ENCODE measurements at regions not wholly inside any gene's neighbourhood (a gene's known extent, or its start where the extent isn't known, plus 50 kb on each side); places are given as distances from the start of the nearest gene placed in this dataset.

- ATAC-seq (no peak), DNase-seq (ENCODE audit: low spot score) (no peak)
- Histone ChIP-seq H3K4me1 (ENCODE audit: insufficient read depth) (no peaks in the 10 kb centered on the region), H3K36me3 (ENCODE audit: insufficient read depth) (no peaks in the 10 kb centered on the region; the same call in 1 of the 2 replicates), H3K4me3 (no peak overlapping the region), H3K4me2 (no peak overlapping the region), H3K27ac (ENCODE audit: low read depth) (no peak overlapping the region), H2AFZ (no peak overlapping the region), H3K79me2 (replicated peaks; ENCODE audit: insufficient read depth) (no peaks in the 10 kb centered on the region), H3K27me3 (ENCODE audit: insufficient read depth) (no peaks in the 10 kb centered on the region), H4K20me1 (replicated peaks; ENCODE audit: insufficient read depth) (no peaks in the 10 kb centered on the region), H3K9me2 (ENCODE audit: insufficient read depth) (no peaks in the 10 kb centered on the region), H3F3A (replicated peaks; ENCODE audit: low read depth) (no peaks in the 10 kb centered on the region)
- Mint-ChIP-seq H3K4me1 (no peaks in the 10 kb centered on the region), H3K9me3 (peaks cover 6% of the 10 kb centered on the region; the same call in 2 of the 3 replicates), H3K4me3 (no peak overlapping the region), H3K27me3 (ENCODE audit: insufficient read depth, low read depth, poor library complexity) (peaks cover 5% of the 10 kb centered on the region), H3K27ac (no peak overlapping the region), H3K36me3 (ENCODE audit: low read depth) (no peaks in the 10 kb centered on the region)
- no peak for TF ChIP-seq EZH2phosphoT487 (IDR thresholded peaks at IDR 0.05; ENCODE audit: unreplicated experiment)
- no peak for TF ChIP-seq EZH2 (IDR thresholded peaks at IDR 0.05; ENCODE audit: low read depth, unreplicated experiment)
- no peak for TF ChIP-seq POLR2AphosphoS5 (IDR thresholded peaks at IDR 0.05; ENCODE audit: low read depth)
- no peak for TF ChIP-seq ZNF331 (CRISPR knock-in tag; IDR thresholded peaks at IDR 0.05; ENCODE audit: low read depth)
- no peak for TF ChIP-seq CTCF (conservative IDR thresholded peaks at IDR 0.05; ENCODE audit: low read depth in 2 of 2)
- TF ChIP-seq NANOG (IDR thresholded peaks at IDR 0.05; ENCODE audit: borderline replicate concordance): no peak
- no peak for TF ChIP-seq ETS1 (IDR thresholded peaks at IDR 0.05)
- TF ChIP-seq CREB1 (CRISPR knock-in tag; IDR thresholded peaks at IDR 0.05; ENCODE audit: low read depth): no peak
- no peak for TF ChIP-seq STAT1 (IDR thresholded peaks at IDR 0.05; ENCODE audit: unreplicated experiment)
- TF ChIP-seq ZNF462 (CRISPR knock-in tag; IDR thresholded peaks at IDR 0.05): no peak
- no peak for TF ChIP-seq ZNF114 (CRISPR knock-in tag; IDR thresholded peaks at IDR 0.05)
- TF ChIP-seq JUNB (IDR thresholded peaks at IDR 0.05; ENCODE audit: unreplicated experiment): no peak
- no peak for TF ChIP-seq REST (IDR thresholded peaks at IDR 0.05; ENCODE audit: unreplicated experiment)
Measured at GRCh38 chr7:155868955-155869783, 56.9 kb upstream of the SHH start.

Measured in GM23338 (cell line).